Activated CD4-positive, alpha-beta T cell treated with anti-CD3 and anti-CD28 coated beads, Interleukin-2, amount 50 U/mL, for 16 hours (primary cell): ENCODE measurements at regions not wholly inside any gene's neighbourhood (a gene's known extent, or its start where the extent isn't known, plus 50 kb on each side); places are given as distances from the start of the nearest gene placed in this dataset.
"Not testable (repeated sequence)": the region's sequence is repeated elsewhere in the genome, so short reads cannot be mapped to it uniquely, and the experiment has no call there.

Source experiments
- DNase-seq: peaks from one replicate; pipeline ENCODE4 v3.0.0-alpha.2; 2020

- no peak for DNase-seq
These were observed 124.7 kb upstream of the GATA6 start for GRCh38 chr18:22044474-22045220.

- DNase-seq = no peak
These were observed 124.0 kb upstream of the GATA6 start for GRCh38 chr18:22045221-22045918.

GRCh38 chr18:22046473-22046872 lies 122.9 kb upstream of the GATA6 start:
- DNase-seq = no peak

GRCh38 chr18:22047485-22047884 lies 121.9 kb upstream of the GATA6 start:
- no peak for DNase-seq

GRCh38 chr18:22048221-22048620 lies 121.2 kb upstream of the GATA6 start:
- no peak for DNase-seq

- no peak for DNase-seq
These were observed 120.3 kb upstream of the GATA6 start for GRCh38 chr18:22048932-22049615.

- no peak for DNase-seq
These were observed 116.8 kb upstream of the GATA6 start for GRCh38 chr18:22052405-22053105.

GRCh38 chr18:22055466-22056238 lies 113.7 kb upstream of the GATA6 start:
- no peak for DNase-seq

GRCh38 chr18:22056950-22057349 lies 112.4 kb upstream of the GATA6 start:
- no peak for DNase-seq

- DNase-seq = no peak
These were observed 111.4 kb upstream of the GATA6 start for GRCh38 chr18:22057908-22058527.

GRCh38 chr18:22060361-22060760 lies 109.0 kb upstream of the GATA6 start:
- no peak for DNase-seq

GRCh38 chr18:22063102-22063501 lies 106.3 kb upstream of the GATA6 start:
- no peak for DNase-seq

GRCh38 chr18:22063672-22064071 lies 105.7 kb upstream of the GATA6 start:
- DNase-seq = no peak

GRCh38 chr18:22064581-22064980 lies 104.8 kb upstream of the GATA6 start:
- no peak for DNase-seq

GRCh38 chr18:22065311-22065710 lies 104.1 kb upstream of the GATA6 start:
- DNase-seq = no peak

- DNase-seq = no peak
These were observed 103.3 kb upstream of the GATA6 start for GRCh38 chr18:22066083-22066485.

- no peak for DNase-seq
These were observed 102.3 kb upstream of the GATA6 start for GRCh38 chr18:22067109-22067508.

- no peak for DNase-seq
These were observed 101.7 kb upstream of the GATA6 start for GRCh38 chr18:22067682-22068081.

- DNase-seq = not testable (repeated sequence)
These were observed 100.6 kb upstream of the GATA6 start for GRCh38 chr18:22068784-22069183.

- DNase-seq = no peak
These were observed 99.5 kb upstream of the GATA6 start for GRCh38 chr18:22069916-22070315.

- no peak for DNase-seq
These were observed 96.0 kb upstream of the GATA6 start for GRCh38 chr18:22073411-22073810.
